SK-N-SH (cell line): ENCODE measurements at regions not wholly inside any gene's neighbourhood (a gene's known extent, or its start where the extent isn't known, plus 50 kb on each side); places are given as distances from the start of the nearest gene placed in this dataset.

Experiments
- EP300 ChIP-seq, 2 experiments: IDR thresholded peaks; 2 replicates each; pipeline versions ENCODE4 v1.4.0 to v1.6.1; 2012; ENCODE audit warnings: borderline replicate concordance in 1 of 2, low read depth in 1 of 2, low read length in 1 of 2
- EZH2phosphoT487 ChIP-seq: fragments of 200-600 bp; sonication (generic); IDR thresholded peaks from 2 replicates; pipeline ENCODE4 v1.6.1; 2017; ENCODE audit warnings: low read depth, mixed run types, mild to moderate bottlenecking, antibody characterized with exemption, moderate library complexity, borderline replicate concordance
- MXI1 ChIP-seq: IDR thresholded peaks from 2 replicates; pipeline ENCODE4 v1.6.1; 2012; ENCODE audit warnings: mild to moderate bottlenecking, low read depth, low read length, improper control_type of control experiment
- POLR2AphosphoS5 ChIP-seq: IDR thresholded peaks from 2 replicates; pipeline ENCODE4 v1.6.1; 2012; ENCODE audit warnings: low read depth, low read length
- RAD21 ChIP-seq: IDR thresholded peaks from 2 replicates; pipeline ENCODE4 v1.6.1; 2012; ENCODE audit warnings: mild to moderate bottlenecking, low read length
- SMC3 ChIP-seq: IDR thresholded peaks from 2 replicates; pipeline ENCODE4 v1.6.1; 2012; ENCODE audit warnings: low read depth, low read length, improper control_type of control experiment
- TF ChIP-seq, protein P1 (sequence below): fragments of 200-600 bp; sonication (generic); IDR thresholded peaks from 2 replicates; pipeline ENCODE4 v1.6.1; 2017; ENCODE audit warnings: antibody characterized with exemption, mild to moderate bottlenecking, moderate library complexity
- TF ChIP-seq, protein P2 (sequence below): IDR thresholded peaks from 2 replicates; pipeline ENCODE4; 2012
- TF ChIP-seq, protein P3 (sequence below): IDR thresholded peaks from 2 replicates; pipeline ENCODE4 v1.6.1; 2012; ENCODE audit warnings: mild to moderate bottlenecking, low read depth, low read length, moderate library complexity

DNA sequence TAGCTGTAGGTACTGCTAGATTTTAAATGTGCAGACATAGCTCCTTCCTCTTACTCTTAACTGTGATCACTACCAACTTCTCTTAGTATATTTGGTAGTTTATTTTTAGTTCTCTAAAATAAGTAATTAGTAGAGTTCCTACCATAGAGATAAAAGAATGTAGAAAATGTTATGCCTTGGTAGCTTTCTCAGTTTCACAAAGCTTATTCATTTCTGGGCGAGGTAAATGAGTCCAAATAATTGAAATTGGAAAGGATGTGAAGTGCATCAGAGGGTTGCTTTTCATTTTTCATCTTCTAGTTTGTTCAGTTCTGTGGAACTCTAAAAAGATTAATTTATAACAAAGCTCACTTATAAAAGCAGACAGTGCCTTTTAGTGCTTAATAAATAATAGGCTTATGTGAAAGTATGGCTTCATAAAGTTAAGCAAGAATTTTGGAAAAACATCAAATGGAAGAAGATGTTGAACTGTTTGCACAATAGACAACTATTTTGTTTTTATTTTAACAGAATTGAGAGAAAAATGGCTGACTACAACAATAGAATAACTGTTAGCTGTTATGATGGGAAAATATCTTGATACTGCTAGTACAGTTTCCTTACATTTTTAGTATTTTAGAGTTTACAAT is 303.7 kb downstream of the UTRN start:
- TF ChIP-seq, protein P1, sequence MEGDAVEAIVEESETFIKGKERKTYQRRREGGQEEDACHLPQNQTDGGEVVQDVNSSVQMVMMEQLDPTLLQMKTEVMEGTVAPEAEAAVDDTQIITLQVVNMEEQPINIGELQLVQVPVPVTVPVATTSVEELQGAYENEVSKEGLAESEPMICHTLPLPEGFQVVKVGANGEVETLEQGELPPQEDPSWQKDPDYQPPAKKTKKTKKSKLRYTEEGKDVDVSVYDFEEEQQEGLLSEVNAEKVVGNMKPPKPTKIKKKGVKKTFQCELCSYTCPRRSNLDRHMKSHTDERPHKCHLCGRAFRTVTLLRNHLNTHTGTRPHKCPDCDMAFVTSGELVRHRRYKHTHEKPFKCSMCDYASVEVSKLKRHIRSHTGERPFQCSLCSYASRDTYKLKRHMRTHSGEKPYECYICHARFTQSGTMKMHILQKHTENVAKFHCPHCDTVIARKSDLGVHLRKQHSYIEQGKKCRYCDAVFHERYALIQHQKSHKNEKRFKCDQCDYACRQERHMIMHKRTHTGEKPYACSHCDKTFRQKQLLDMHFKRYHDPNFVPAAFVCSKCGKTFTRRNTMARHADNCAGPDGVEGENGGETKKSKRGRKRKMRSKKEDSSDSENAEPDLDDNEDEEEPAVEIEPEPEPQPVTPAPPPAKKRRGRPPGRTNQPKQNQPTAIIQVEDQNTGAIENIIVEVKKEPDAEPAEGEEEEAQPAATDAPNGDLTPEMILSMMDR: no peak
- TF ChIP-seq MXI1: no peak
- TF ChIP-seq POLR2AphosphoS5: no peak
- TF ChIP-seq, protein P2, sequence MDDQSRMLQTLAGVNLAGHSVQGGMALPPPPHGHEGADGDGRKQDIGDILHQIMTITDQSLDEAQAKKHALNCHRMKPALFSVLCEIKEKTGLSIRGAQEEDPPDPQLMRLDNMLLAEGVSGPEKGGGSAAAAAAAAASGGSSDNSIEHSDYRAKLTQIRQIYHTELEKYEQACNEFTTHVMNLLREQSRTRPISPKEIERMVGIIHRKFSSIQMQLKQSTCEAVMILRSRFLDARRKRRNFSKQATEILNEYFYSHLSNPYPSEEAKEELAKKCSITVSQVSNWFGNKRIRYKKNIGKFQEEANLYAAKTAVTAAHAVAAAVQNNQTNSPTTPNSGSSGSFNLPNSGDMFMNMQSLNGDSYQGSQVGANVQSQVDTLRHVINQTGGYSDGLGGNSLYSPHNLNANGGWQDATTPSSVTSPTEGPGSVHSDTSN: no peak
- no peak for TF ChIP-seq RAD21
- TF ChIP-seq, protein P3, sequence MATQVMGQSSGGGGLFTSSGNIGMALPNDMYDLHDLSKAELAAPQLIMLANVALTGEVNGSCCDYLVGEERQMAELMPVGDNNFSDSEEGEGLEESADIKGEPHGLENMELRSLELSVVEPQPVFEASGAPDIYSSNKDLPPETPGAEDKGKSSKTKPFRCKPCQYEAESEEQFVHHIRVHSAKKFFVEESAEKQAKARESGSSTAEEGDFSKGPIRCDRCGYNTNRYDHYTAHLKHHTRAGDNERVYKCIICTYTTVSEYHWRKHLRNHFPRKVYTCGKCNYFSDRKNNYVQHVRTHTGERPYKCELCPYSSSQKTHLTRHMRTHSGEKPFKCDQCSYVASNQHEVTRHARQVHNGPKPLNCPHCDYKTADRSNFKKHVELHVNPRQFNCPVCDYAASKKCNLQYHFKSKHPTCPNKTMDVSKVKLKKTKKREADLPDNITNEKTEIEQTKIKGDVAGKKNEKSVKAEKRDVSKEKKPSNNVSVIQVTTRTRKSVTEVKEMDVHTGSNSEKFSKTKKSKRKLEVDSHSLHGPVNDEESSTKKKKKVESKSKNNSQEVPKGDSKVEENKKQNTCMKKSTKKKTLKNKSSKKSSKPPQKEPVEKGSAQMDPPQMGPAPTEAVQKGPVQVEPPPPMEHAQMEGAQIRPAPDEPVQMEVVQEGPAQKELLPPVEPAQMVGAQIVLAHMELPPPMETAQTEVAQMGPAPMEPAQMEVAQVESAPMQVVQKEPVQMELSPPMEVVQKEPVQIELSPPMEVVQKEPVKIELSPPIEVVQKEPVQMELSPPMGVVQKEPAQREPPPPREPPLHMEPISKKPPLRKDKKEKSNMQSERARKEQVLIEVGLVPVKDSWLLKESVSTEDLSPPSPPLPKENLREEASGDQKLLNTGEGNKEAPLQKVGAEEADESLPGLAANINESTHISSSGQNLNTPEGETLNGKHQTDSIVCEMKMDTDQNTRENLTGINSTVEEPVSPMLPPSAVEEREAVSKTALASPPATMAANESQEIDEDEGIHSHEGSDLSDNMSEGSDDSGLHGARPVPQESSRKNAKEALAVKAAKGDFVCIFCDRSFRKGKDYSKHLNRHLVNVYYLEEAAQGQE: no peak
- TF ChIP-seq EP300 (IDR thresholded peaks at IDR 0.05; ENCODE audit: borderline replicate concordance in 1 of 2, low read depth in 1 of 2, low read length in 1 of 2): no peak
- TF ChIP-seq SMC3: no peak
- no peak for TF ChIP-seq EZH2phosphoT487
